GM18858 (cell line): ENCODE measurements at regions not wholly inside any gene's neighbourhood (a gene's known extent, or its start where the extent isn't known, plus 50 kb on each side); places are given as distances from the start of the nearest gene placed in this dataset.

Source experiments
- ATAC-seq: cut with Tn5 transposase; IDR thresholded peaks from one replicate; pipeline ENCODE4 v1.9.1; 2021; ENCODE audit not compliant: unreplicated experiment

- ATAC-seq: no peak
Measured at GRCh38 chr11:91871791-91872190, 352.8 kb upstream of the FAT3 start.

DNA sequence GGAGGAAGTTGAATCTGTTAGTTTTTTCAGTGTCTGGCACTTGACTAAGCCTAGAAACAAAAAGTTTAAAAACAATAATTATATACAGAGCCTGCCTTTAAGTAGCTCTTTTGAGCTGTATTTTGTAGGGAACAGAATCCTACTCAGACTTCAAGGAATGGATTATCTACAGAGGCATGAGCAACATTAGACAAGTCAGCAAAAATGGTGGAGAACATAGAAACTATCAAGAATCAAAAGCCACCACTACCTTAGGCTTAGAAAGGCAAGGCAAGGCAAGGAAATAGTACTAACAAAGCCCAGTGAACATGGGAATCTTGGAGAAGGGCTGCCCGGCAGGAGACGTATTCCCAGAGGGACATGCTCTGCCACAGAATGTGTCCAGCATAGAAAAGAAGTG, 353.6 kb upstream of the FAT3 start:
- no peak for ATAC-seq

GRCh38 chr11:91869686-91870085, 354.9 kb upstream of the FAT3 start:
- ATAC-seq: no peak

- no peak for ATAC-seq
Measured at GRCh38 chr11:91866642-91867041, 358.0 kb upstream of the FAT3 start.

DNA sequence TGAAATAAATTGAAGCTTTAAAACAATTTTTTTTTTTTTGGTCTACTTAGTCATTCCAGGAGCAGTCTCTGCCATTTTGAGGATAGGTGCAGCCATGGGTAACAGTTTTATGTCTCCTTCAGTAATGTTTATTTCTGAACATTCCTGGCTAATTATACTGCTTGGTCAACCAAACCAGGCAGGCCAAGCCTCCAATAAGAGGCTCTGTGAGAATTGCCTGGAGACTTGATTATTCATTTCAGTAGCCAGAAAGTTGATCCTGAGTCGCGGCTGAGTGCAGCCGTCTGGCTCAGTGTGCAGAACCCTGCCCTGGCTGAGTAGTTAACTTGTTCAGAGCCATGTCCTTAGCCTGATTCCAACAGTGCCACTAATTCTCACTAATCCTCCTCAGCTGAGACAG, 364.0 kb upstream of the FAT3 start:
- ATAC-seq: no peak

GRCh38 chr11:91859666-91860065, 365.0 kb upstream of the FAT3 start:
- ATAC-seq: no peak

DNA sequence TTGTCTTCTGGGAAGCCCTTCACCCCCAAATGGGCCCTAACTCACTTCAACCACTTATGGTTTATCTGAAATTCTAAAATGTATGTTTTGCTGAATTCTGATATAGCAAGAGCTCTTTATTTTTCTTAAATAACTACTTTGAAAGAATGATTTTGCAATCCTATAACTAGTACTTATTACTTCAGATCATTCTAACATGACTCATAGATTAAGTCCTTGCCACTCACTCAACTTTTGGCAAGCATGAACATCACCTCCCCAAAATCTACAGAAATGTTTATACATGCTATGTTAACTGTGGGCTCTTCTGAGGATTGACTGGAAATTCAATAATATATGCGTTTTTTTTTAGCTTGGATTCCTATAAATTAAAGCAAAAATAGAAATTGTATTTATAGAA, 367.4 kb upstream of the FAT3 start:
- no peak for ATAC-seq

DNA sequence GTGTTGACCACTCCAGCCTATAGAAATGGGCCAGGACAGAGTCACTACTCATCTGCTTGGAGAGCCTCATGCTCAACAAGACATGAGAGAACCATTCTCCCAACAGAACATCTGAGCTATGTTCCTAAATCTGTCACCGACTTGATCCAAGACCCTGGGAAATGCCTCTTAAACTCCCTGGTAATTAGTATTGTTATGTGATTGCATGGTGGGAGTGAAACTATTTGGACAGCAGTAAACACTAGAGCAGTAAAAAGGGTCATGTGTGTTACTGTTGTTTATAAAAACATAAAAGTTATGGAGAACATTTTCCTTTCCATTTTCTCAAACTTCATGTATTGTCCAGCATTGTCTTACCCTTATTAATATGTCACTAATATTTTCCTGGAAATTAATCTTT, 369.8 kb upstream of the FAT3 start:
- no peak for ATAC-seq

GRCh38 chr11:91854171-91854570, 370.4 kb upstream of the FAT3 start:
- no peak for ATAC-seq

- ATAC-seq: no peak
Measured at GRCh38 chr11:91851908-91852307, 372.7 kb upstream of the FAT3 start.

- no peak for ATAC-seq
Measured at GRCh38 chr11:91850533-91851275, 373.9 kb upstream of the FAT3 start.

GRCh38 chr11:91850021-91850420, 374.6 kb upstream of the FAT3 start:
- no peak for ATAC-seq

DNA sequence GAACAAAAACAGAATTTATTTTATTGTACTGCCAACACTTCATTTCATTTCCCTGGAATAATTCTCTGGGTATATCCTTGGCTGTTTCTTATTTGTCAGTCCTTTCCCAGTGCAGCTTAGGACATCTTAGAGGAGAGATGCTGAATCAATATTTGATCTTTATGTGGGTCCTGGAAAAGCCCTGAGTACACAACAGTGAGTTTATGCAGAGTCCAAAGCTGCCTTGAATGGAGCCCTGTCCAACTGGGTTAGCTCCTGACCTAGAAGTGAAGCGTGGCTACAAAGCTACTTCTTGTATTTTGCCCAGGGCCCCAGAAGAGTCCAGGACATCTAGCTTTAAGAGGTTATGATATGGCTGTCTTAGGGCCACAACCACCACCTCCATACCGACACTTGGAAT, 378.0 kb upstream of the FAT3 start:
- no peak for ATAC-seq

GRCh38 chr11:91846002-91846401, 378.6 kb upstream of the FAT3 start:
- ATAC-seq: no peak

DNA sequence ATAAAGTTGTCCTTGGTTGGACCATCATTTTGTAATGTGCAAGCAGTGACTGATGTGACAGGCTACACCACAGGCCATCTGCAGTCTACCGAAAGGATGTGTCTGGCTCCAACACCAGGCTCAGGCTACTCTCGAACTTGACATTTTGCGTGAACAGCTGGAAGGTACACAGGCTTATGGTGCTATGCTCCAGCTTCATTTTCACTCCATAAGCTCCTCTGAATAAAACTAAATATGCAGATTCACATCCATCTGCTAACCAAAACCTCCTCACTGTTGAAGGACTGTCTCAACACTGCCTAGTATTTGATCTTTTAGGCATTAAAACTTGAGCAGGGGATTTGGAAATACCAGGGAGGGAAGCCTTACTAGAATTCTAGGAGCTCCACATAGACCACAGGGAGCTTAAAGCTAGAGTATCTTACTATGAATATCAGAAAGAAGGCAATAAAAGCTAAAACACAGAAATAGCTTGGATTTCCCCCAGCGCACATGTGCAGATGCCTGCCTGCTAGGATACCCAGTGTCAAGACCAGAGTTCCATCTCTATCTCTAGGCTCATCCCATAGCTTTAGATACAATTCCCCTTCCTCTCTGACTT, 383.9 kb upstream of the FAT3 start:
- no peak for ATAC-seq

DNA sequence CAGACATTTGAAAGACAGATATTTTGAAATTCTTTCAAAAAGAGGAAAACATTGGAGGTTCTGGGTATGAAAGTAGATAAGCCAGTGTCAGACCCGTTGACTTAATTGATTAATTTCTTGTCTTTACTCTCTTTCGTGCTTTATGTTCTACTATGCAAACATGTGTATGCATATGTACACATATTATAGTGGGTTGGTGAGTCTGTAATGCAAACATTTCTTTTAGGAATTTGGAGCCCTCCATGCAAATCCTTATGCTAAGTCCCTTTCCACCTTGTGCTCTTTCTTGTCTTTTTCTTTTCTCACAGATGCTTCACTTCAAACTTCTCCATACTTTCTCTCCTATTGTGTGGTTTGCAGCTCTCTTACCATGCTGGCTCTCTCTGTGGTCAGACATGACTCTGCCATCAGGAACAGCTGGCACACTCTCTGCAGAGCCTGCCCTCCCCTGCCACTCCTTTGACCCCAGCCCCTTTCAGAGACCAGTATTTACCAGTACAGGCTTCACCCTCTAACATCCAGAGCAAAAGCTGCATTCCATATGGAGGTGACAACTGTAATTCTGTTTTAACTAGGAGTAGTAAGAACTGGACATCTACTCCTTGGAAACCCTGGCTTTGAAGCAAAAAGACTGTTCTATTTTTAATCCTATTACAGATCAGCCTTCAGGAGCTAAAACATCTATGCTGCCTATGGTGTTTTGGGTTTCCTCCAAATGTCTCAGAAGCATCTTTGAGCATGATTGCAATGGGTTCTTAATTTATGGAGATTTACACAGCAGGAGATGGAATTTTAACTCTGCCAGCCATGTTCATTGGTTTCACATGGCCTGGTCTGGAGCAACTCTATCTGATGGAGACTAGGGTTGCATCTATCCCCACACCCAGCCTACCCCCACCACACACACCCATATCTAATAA, 386.9 kb upstream of the FAT3 start:
- no peak for ATAC-seq

DNA sequence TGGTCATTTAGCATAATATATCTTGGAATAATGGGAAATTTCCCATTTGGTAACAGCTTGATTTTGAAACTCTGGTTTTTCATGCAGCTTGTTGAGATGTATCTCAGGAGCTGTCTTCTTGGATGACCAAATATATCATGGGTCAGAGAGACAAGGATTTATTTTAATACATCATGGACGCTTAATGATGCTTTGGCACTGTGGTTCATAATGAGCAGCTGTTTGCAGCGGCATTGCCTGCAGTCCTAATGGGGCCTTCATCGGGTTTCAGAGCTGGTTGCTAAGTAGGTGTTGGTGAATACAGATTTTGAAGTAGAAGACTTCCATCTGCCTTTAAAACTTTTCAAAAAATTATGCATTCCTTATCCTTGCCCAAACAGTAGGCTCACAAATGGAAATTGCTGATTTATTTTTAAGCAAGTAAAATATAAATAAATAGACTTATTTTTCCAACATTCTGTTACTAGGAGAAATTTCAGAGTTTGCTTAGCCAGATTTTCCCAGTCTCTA, 389.5 kb upstream of the FAT3 start:
- no peak for ATAC-seq

GRCh38 chr11:91828901-91829300, 395.7 kb upstream of the FAT3 start:
- ATAC-seq: no peak

DNA sequence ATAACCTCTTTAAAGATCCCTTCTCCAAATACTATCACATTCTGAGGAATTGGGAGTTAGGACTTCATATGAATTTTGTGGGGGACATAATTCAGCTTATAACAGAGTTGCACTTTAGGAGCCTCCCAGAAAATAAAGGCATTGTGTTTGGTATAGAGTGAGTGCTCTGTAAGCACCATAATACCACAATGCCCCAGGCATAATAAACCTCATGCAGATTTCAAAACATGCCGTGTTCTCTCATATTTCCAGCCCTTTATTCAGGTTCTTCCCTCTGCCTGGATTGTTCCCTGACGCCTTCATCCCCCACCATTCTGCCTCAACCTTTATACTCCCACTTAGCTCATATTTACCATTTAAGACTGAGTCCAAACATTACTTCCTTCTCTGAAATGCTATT, 398.8 kb upstream of the FAT3 start:
- no peak for ATAC-seq

DNA sequence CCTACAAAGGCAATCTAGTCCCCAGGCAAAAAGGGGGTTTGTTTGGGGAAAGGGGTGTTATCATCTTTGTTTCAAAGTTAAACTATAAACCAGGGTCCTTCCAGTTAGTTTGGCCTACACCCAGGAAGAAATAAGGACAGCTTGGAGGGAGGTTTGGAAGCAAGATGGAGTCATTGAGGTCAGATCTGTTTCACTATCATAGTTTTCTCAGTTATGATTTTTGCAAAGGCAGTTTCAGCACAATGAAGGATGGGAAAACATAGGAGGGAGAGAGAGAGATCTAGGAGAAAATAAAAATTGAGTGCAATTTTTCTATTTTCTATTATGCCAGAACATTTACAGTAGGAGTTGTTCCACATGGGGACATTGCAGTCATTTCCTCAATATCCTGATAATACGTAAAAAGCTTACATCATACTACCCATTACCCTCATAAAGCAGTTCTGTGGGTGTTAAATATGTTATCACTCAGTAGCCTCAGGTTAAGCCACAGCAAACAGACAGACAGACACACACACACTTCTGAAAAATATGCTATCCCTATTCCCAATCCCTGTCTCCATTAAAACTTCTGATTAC, 401.3 kb upstream of the FAT3 start:
- ATAC-seq: no peak

- ATAC-seq: no peak
Measured at GRCh38 chr11:91822805-91823204, 401.8 kb upstream of the FAT3 start.
